Stimulated activated CD4-positive, alpha-beta T cell treated with anti-CD3 and anti-CD28 coated beads, Interleukin-15, amount 100 ng/mL, for 24 hours (primary cell): ENCODE measurements at regions not wholly inside any gene's neighbourhood (a gene's known extent, or its start where the extent isn't known, plus 50 kb on each side); places are given as distances from the start of the nearest gene placed in this dataset.

Experiments
- DNase-seq: peaks from one replicate; pipeline ENCODE4 v3.0.0-alpha.2; 2020

DNA sequence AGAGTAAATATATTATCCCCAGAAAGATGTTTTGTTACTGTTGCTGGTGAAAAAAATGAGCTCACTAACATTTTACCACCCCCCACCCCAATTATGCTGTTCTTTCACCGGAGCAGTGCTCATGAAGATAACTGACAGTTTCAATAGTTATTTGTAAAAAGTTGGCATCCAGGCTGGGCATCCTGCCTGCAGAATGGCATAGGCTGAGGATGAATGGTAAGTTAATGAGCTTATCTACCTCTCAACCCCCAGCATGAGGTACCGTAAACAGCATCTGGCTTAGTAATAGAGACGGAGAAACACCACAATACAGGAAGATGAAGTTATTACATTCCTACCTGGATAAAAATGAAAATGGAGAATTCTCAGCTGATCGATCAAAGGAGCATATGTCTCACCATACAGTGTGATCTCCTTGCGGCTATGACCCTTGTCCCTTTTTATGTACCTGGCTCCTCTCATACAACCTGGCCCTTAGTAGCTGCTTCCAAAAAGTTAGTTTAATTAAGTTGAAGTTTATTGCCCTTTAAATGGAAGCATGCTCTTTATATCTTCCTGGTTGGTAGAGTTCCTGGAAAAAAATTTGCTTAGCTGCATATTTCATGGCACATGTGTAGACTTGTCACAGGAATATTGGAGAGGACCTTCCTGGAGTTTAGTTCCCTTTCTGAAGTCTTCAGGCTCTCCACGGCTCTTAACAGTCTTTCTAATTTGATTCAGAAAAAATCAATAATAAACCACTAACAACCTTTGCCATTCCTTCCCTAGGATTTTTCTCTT, 61.2 kb upstream of the MPHOSPH6 start:
- no peak for DNase-seq

- peak; percentile 78 for DNase-seq
These were observed 60.0 kb upstream of the MPHOSPH6 start for GRCh38 chr16:82229800-82230619.

DNA sequence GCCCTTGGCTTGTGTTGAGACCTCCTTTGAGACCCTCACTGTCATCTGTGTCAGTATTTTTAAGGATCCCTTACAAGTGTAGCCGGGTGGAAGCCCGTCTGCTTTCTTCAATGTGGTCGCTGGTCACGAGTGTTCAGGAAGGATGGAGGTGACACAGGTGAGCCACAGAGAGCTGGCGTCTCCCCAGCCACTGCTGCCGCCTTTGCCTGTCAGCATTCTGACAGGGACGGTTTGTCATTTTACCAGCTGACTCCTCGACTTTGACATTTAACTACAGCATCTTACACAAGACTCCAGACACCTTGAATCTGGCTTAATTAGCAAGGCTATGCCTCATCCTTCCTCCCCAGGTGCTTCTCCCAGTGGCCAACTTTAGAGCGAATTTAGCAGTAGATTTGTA, 56.3 kb upstream of the MPHOSPH6 start:
- no peak for DNase-seq

GRCh38 chr16:82224821-82225220, 54.8 kb upstream of the MPHOSPH6 start:
- DNase-seq: no peak

GRCh38 chr16:82220541-82220940, 50.5 kb upstream of the MPHOSPH6 start:
- DNase-seq: no peak
